K562 (cell line): ENCODE measurements at regions not wholly inside any gene's neighbourhood (a gene's known extent, or its start where the extent isn't known, plus 50 kb on each side); places are given as distances from the start of the nearest gene placed in this dataset.

ENCODE experiments used
- CHD7 ChIP-seq: fragments of 200-600 bp; sonication (generic); IDR thresholded peaks from one replicate; pipeline ENCODE4 v1.6.1; 2012; ENCODE audit warnings: mild to moderate bottlenecking, low read depth, low read length, inconsistent platforms
- KAT7 ChIP-seq: sonication (generic); formaldehyde crosslinking; IDR thresholded peaks from 2 replicates; pipeline ENCODE4 v1.8.0; 2022; ENCODE audit warnings: missing genetic modification reagents, mild to moderate bottlenecking, borderline replicate concordance
- MLX ChIP-seq, 2 experiments: fragments of 450-650 bp in 1 of 2; sonication (generic) in 1 of 2; formaldehyde crosslinking; conservative IDR thresholded peaks; 2 replicates each; pipeline versions ENCODE4 v1.4.0 to v1.8.1; 2020 to 2022; ENCODE audit warnings: mild to moderate bottlenecking in 1 of 2, missing genetic modification reagents in 1 of 2
- SPI1 ChIP-seq: IDR thresholded peaks from 2 replicates; pipeline ENCODE4 v1.6.1; 2011; ENCODE audit warnings: low read depth, low read length, control low read depth, borderline replicate concordance
- ZBTB40 ChIP-seq, 2 experiments: fragments of 450-650 bp in 1 of 2; sonication (generic) in 1 of 2; formaldehyde crosslinking in 1 of 2; IDR thresholded peaks; 2 replicates each; pipeline versions ENCODE4 v1.7.1 to v1.9.0; 2016 to 2022; ENCODE audit warnings: inconsistent platforms in 1 of 2, mild to moderate bottlenecking in 1 of 2, missing genetic modification reagents in 1 of 2

GRCh38 chr11:25710975-25711374 is 621.0 kb upstream of the ANO3 start (continued):
- no peak for TF ChIP-seq ZBTB40 (IDR thresholded peaks at IDR 0.05)
- TF ChIP-seq ZBTB40 (CRISPR knock-in tag; IDR thresholded peaks at IDR 0.05), result no peak
- no peak for TF ChIP-seq SPI1
- no peak for TF ChIP-seq CHD7
- TF ChIP-seq KAT7, result no peak
- TF ChIP-seq MLX (CRISPR knock-in tag; conservative IDR thresholded peaks at IDR 0.05), result no peak
